ENCODE measurements at regions not wholly inside any gene's neighbourhood (a gene's known extent, or its start where the extent isn't known, plus 50 kb on each side); places are given as distances from the start of the nearest gene placed in this dataset.

GRCh38 chr1:238196516-238196915 is 305.8 kb upstream of the ZP4 start:
- Histone ChIP-seq H3K9me3 (ENCODE audit: insufficient read depth, low read length) (no peaks in the 10 kb centered on the region), H3K4me3 (ENCODE audit: insufficient read depth, low read length, poor library complexity, severe bottlenecking) (no peak overlapping the region), H3K36me3 (ENCODE audit: low read length) (no peaks in the 10 kb centered on the region), H2AFZ (ENCODE audit: low read depth, low read length, severe bottlenecking) (no peak overlapping the region), H3F3A (ENCODE audit: insufficient read depth) (no peaks in the 10 kb centered on the region), H3K27ac (ENCODE audit: low read depth, low read length) (no peak overlapping the region), H4K20me1 (ENCODE audit: low read depth, low read length) (no peaks in the 10 kb centered on the region), H3K9ac (ENCODE audit: low read length) (no peak overlapping the region), H3K27me3 (ENCODE audit: low read length) (no peaks in the 10 kb centered on the region), H3K79me2 (ENCODE audit: insufficient read depth, low read length) (no peaks in the 10 kb centered on the region), H3K4me2 (ENCODE audit: low read depth, low read length, poor library complexity, severe bottlenecking) (no peak overlapping the region), H3K9me2 (replicated peaks; ENCODE audit: insufficient read depth, low read length) (no peaks in the 10 kb centered on the region)
- TF ChIP-seq CTCF (IDR thresholded peaks at IDR 0.05; ENCODE audit: insufficient read depth, low read length, poor library complexity, severe bottlenecking) (no peak), EZH2phosphoT487 (conservative IDR thresholded peaks at IDR 0.05; ENCODE audit: low read length) (no peak)

- no peaks in the 10 kb centered on the region for H4K20me1 ChIP-seq (ENCODE audit: low read depth, low read length)
- H3K9ac ChIP-seq (ENCODE audit: low read length): no peak overlapping the region
- no peaks in the 10 kb centered on the region for H3K79me2 ChIP-seq (ENCODE audit: insufficient read depth, low read length)
- no peak overlapping the region for H2AFZ ChIP-seq (ENCODE audit: low read depth, low read length, severe bottlenecking)
- H3K27ac ChIP-seq (ENCODE audit: low read depth, low read length): no peak overlapping the region
- no peaks in the 10 kb centered on the region for H3K27me3 ChIP-seq (ENCODE audit: low read length)
- H3K4me3 ChIP-seq (ENCODE audit: insufficient read depth, low read length, poor library complexity, severe bottlenecking): no peak overlapping the region
- no peaks in the 10 kb centered on the region for H3K9me2 ChIP-seq (replicated peaks; ENCODE audit: insufficient read depth, low read length)
- H3K9me3 ChIP-seq (ENCODE audit: insufficient read depth, low read length): no peaks in the 10 kb centered on the region
- H3K4me2 ChIP-seq (ENCODE audit: low read depth, low read length, poor library complexity, severe bottlenecking): no peak overlapping the region
- H3F3A ChIP-seq (ENCODE audit: insufficient read depth): no peaks in the 10 kb centered on the region
- no peaks in the 10 kb centered on the region for H3K36me3 ChIP-seq (ENCODE audit: low read length)
- TF ChIP-seq CTCF (IDR thresholded peaks at IDR 0.05; ENCODE audit: insufficient read depth, low read length, poor library complexity, severe bottlenecking) (no peak), EZH2phosphoT487 (conservative IDR thresholded peaks at IDR 0.05; ENCODE audit: low read length) (no peak)
Observed at GRCh38 chr1:238191170-238191569, 300.4 kb upstream of the ZP4 start.

- TF ChIP-seq EZH2phosphoT487 (conservative IDR thresholded peaks at IDR 0.05; ENCODE audit: low read length) (no peak), CTCF (IDR thresholded peaks at IDR 0.05; ENCODE audit: insufficient read depth, low read length, poor library complexity, severe bottlenecking) (no peak)
- no peak overlapping the region for H2AFZ ChIP-seq (ENCODE audit: low read depth, low read length, severe bottlenecking)
- H3K27ac ChIP-seq (ENCODE audit: low read depth, low read length): no peak overlapping the region
- H3K4me3 ChIP-seq (ENCODE audit: insufficient read depth, low read length, poor library complexity, severe bottlenecking): no peak overlapping the region
- no peaks in the 10 kb centered on the region for H3K79me2 ChIP-seq (ENCODE audit: insufficient read depth, low read length)
- H3K9ac ChIP-seq (ENCODE audit: low read length): no peak overlapping the region
- H3K36me3 ChIP-seq (ENCODE audit: low read length): no peaks in the 10 kb centered on the region
- H3K9me2 ChIP-seq (replicated peaks; ENCODE audit: insufficient read depth, low read length): no peaks in the 10 kb centered on the region
- H3K27me3 ChIP-seq (ENCODE audit: low read length): no peaks in the 10 kb centered on the region
- no peak overlapping the region for H3K4me2 ChIP-seq (ENCODE audit: low read depth, low read length, poor library complexity, severe bottlenecking)
- no peaks in the 10 kb centered on the region for H3F3A ChIP-seq (ENCODE audit: insufficient read depth)
- no peaks in the 10 kb centered on the region for H4K20me1 ChIP-seq (ENCODE audit: low read depth, low read length)
- no peaks in the 10 kb centered on the region for H3K9me3 ChIP-seq (ENCODE audit: insufficient read depth, low read length)
Observed at GRCh38 chr1:238187575-238187949, 296.8 kb upstream of the ZP4 start.
